ENCODE measurements at regions not wholly inside any gene's neighbourhood (a gene's known extent, or its start where the extent isn't known, plus 50 kb on each side); places are given as distances from the start of the nearest gene placed in this dataset.

GRCh38 chr5:74576941-74577456, 63.5 kb downstream of the ENC1 start:
- no peak for DNase-seq

GRCh38 chr5:74575741-74576538, 64.6 kb downstream of the ENC1 start:
- no peak for DNase-seq

GRCh38 chr5:74570250-74570649, 70.3 kb downstream of the ENC1 start:
- no peak for DNase-seq

GRCh38 chr5:74567411-74567995, 73.0 kb downstream of the ENC1 start:
- DNase-seq = no peak

GRCh38 chr5:74562122-74562521, 78.4 kb downstream of the ENC1 start:
- no peak for DNase-seq

GRCh38 chr5:74560245-74560644, 80.3 kb downstream of the ENC1 start:
- DNase-seq = no peak

- no peak for DNase-seq
These were observed 83.6 kb downstream of the ENC1 start for GRCh38 chr5:74556631-74557595.

GRCh38 chr5:74556006-74556405, 84.5 kb downstream of the ENC1 start:
- no peak for DNase-seq

- no peak for DNase-seq
These were observed 88.4 kb downstream of the ENC1 start for GRCh38 chr5:74552101-74552500.

- DNase-seq = no peak
These were observed 89.6 kb downstream of the ENC1 start for GRCh38 chr5:74550927-74551326.

- DNase-seq = no peak
These were observed 91.1 kb downstream of the ENC1 start for GRCh38 chr5:74549384-74549783.

- no peak for DNase-seq
These were observed 93.7 kb downstream of the ENC1 start for GRCh38 chr5:74546796-74547195.

- no peak for DNase-seq
These were observed 95.7 kb downstream of the ENC1 start for GRCh38 chr5:74544811-74545210.

- DNase-seq = no peak
These were observed 97.1 kb downstream of the ENC1 start for GRCh38 chr5:74543162-74543995.

GRCh38 chr5:74542482-74542881, 98.0 kb downstream of the ENC1 start:
- DNase-seq = no peak

- no peak for DNase-seq
These were observed 99.1 kb downstream of the ENC1 start for GRCh38 chr5:74541381-74541781.

- DNase-seq = no peak
These were observed 99.9 kb downstream of the ENC1 start for GRCh38 chr5:74540622-74541021.

GRCh38 chr5:74539986-74540385, 100.5 kb downstream of the ENC1 start:
- DNase-seq = no peak

- no peak for DNase-seq
These were observed 102.3 kb downstream of the ENC1 start for GRCh38 chr5:74538206-74538661.

GRCh38 chr5:74536658-74537057, 103.9 kb downstream of the ENC1 start:
- DNase-seq = no peak

GRCh38 chr5:74535926-74536325, 104.6 kb downstream of the ENC1 start:
- DNase-seq = no peak
